Parathyroid adenoma (tissue), 2 donors: ENCODE measurements at regions not wholly inside any gene's neighbourhood (a gene's known extent, or its start where the extent isn't known, plus 50 kb on each side); places are given as distances from the start of the nearest gene placed in this dataset.

ENCODE experiments used
- H2AFZ ChIP-seq: fragments of 300-600 bp; sonication (generic); one replicate; pipeline ENCODE4 v1.7.0; 2017; ENCODE audit warnings: antibody characterized with exemption, mild to moderate bottlenecking
- H3K27ac ChIP-seq: fragments of 300-600 bp; sonication (generic); one replicate; pipeline ENCODE4 v1.7.0; 2017
- H3K27me3 ChIP-seq: fragments of 300-600 bp; sonication (generic); one replicate; pipeline ENCODE4 v1.7.0; 2017; ENCODE audit warnings: low read length; ENCODE audit not compliant: control insufficient read depth, insufficient read depth
- H3K36me3 ChIP-seq: fragments of 300-600 bp; sonication (generic); one replicate; pipeline ENCODE4 v1.7.0; 2017; ENCODE audit warnings: low read length; ENCODE audit not compliant: control insufficient read depth, insufficient read depth
- H3K4me1 ChIP-seq: fragments of 300-600 bp; sonication (generic); one replicate; pipeline ENCODE4 v1.7.0; 2017; ENCODE audit warnings: control low read depth
- H3K4me2 ChIP-seq: fragments of 300-600 bp; sonication (generic); one replicate; pipeline ENCODE4 v1.7.0; 2017; ENCODE audit warnings: low read length
- H3K4me3 ChIP-seq: fragments of 300-600 bp; sonication (generic); one replicate; pipeline ENCODE4 v1.7.0; 2017; ENCODE audit warnings: low read depth, low read length
- H3K79me2 ChIP-seq: fragments of 300-600 bp; sonication (generic); one replicate; pipeline ENCODE4 v1.7.0; 2017; ENCODE audit warnings: control low read depth
- H3K9ac ChIP-seq: fragments of 300-600 bp; sonication (generic); one replicate; pipeline ENCODE4 v1.7.0; 2017; ENCODE audit warnings: mild to moderate bottlenecking
- H3K9me3 ChIP-seq: fragments of 300-600 bp; sonication (generic); one replicate; pipeline ENCODE4 v1.7.0; 2017; ENCODE audit warnings: low read length; ENCODE audit not compliant: control insufficient read depth
- TF ChIP-seq, protein P1 (sequence below): fragments of 300-600 bp; sonication (generic); IDR thresholded peaks from one replicate; pipeline ENCODE4 v1.7.0; 2017; ENCODE audit warnings: antibody characterized with exemption, mild to moderate bottlenecking
- donor health status: primary hyperparathyroidism.

DNA sequence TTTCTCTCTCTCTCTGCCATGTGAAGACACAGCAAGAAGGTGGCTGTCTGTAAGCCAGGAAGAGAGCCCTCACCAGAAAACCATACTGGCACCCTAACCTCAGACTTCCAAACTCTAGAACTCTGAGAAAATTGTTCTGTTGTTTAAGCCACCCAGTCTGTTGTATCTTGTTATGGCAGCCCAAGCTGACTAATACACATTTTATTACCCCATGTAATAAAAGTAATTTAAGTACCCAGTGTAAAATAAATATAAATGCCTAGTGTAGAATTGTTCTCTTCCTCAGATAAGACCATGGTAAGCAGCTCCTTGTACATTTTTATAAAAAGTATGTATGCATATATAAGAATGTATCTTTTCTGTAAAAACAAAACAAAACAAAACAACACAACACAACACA, 119.7 kb downstream of the DTL start:
- Histone ChIP-seq H3K4me3 (no peak overlapping the region), H3K36me3 (no peaks in the 10 kb centered on the region), H3K79me2 (no peaks in the 10 kb centered on the region), H3K9me3 (no peaks in the 10 kb centered on the region), H3K27me3 (no peaks in the 10 kb centered on the region), H3K9ac (no peak overlapping the region), H2AFZ (no peak overlapping the region), H3K4me1 (no peaks in the 10 kb centered on the region), H3K4me2 (no peak overlapping the region), H3K27ac (no peak overlapping the region)
- TF ChIP-seq, protein P1, sequence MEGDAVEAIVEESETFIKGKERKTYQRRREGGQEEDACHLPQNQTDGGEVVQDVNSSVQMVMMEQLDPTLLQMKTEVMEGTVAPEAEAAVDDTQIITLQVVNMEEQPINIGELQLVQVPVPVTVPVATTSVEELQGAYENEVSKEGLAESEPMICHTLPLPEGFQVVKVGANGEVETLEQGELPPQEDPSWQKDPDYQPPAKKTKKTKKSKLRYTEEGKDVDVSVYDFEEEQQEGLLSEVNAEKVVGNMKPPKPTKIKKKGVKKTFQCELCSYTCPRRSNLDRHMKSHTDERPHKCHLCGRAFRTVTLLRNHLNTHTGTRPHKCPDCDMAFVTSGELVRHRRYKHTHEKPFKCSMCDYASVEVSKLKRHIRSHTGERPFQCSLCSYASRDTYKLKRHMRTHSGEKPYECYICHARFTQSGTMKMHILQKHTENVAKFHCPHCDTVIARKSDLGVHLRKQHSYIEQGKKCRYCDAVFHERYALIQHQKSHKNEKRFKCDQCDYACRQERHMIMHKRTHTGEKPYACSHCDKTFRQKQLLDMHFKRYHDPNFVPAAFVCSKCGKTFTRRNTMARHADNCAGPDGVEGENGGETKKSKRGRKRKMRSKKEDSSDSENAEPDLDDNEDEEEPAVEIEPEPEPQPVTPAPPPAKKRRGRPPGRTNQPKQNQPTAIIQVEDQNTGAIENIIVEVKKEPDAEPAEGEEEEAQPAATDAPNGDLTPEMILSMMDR, result no peak

DNA sequence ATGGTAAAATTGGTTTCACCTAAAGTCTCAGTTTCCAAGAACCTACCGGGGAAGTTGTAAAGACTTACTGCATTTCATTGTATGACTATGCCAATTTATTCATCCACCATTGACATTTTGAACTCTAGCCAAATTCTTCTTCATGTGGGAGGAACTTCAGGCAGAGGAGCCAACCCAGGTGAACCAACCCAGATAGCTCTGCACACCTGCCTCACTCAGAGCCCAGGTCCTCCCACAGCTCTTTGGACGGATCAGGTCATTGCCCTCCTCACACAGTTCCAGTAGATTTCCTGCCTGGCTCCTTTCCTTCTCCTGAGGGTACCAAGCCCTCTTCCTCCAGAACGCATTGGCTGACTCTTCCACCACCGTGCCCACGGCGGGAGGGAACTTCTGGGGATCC, 121.7 kb downstream of the DTL start:
- Histone ChIP-seq H3K9me3 (no peaks in the 10 kb centered on the region), H3K9ac (no peak overlapping the region), H2AFZ (no peak overlapping the region), H3K27ac (no peak overlapping the region), H3K79me2 (no peaks in the 10 kb centered on the region), H3K27me3 (no peaks in the 10 kb centered on the region), H3K4me1 (no peaks in the 10 kb centered on the region), H3K4me3 (no peak overlapping the region), H3K36me3 (no peaks in the 10 kb centered on the region), H3K4me2 (no peak overlapping the region)
- TF ChIP-seq, protein P1, result no peak

DNA sequence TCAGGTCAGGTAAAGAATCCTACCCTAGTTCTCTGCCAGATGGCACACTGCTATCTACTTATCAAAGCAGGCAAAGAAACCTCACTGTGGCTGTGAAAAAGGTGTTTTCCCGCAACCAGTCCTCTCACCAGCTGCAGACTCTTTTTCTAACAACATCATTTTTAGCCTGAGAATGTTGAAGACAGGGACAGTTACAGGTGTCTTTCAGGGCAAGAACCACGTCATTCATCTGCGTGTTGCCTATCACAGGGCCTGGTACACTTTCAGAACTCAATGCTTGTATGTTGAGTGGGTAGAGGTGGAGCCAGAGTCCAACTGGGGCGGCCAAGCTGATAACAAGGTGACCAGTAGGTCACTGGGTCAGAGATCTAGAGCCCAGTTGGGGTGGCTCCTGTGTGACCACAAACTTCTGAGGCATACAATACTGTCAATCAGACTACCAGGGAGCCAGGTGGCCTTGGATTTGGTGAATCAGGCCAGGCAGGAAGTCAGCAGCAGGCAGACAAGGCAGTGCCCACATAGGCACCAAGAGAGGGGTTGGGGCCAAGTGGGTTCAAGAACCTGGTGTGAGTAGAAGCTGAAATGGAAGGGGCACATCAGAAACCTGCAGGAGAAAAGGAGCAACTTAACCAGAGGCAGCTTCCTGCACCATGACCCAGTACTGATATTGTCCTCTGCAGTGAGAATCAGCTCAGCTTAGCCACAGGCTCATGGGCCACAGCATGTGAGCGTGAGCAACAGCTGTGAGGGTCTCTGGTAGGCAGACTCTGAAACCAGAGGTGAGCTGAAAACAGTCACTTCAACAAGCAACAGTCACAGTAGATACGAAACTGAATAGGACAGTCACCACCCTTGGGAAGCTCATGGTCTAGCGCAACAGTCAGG, 123.6 kb downstream of the DTL start:
- Histone ChIP-seq H3K9me3 (no peaks in the 10 kb centered on the region), H2AFZ (no peak overlapping the region), H3K27me3 (no peaks in the 10 kb centered on the region), H3K4me2 (no peak overlapping the region), H3K9ac (no peak overlapping the region), H3K79me2 (no peaks in the 10 kb centered on the region), H3K4me1 (no peaks in the 10 kb centered on the region), H3K4me3 (no peak overlapping the region), H3K36me3 (no peaks in the 10 kb centered on the region), H3K27ac (no peak overlapping the region)
- TF ChIP-seq, protein P1, result no peak

DNA sequence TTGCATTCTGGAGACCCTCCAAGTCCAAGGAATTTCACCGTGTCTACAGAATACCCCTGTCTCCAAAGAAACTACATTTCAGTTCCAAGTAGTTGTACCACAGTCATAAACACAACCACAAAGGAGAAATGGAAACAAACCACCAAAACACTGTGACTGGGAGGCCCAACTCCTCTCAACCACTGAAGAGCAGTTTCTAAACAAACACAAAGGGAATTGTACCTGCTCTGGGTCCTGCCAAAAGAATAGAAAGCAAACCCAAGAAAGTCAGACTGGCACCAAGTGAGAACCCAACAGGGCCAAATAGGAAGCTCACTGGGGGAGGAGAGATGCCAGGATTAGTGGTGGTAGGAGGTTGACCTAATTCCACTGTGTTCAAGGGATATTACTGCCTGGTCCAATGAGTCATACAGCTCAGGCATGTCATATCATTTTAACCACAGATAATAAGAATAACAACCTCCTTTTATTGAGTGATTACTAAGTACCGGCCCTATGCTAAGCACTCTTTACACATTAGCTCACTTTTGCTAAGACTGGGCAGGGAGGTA, 123.9 kb upstream of the PPP2R5A start:
- Histone ChIP-seq H3K79me2 (no peaks in the 10 kb centered on the region), H3K27me3 (no peaks in the 10 kb centered on the region), H3K9ac (no peak overlapping the region), H2AFZ (no peak overlapping the region), H3K4me3 (no peak overlapping the region), H3K36me3 (no peaks in the 10 kb centered on the region), H3K4me1 (no peaks in the 10 kb centered on the region), H3K9me3 (no peaks in the 10 kb centered on the region), H3K27ac (no peak overlapping the region), H3K4me2 (no peak overlapping the region)
- TF ChIP-seq, protein P1, result no peak

DNA sequence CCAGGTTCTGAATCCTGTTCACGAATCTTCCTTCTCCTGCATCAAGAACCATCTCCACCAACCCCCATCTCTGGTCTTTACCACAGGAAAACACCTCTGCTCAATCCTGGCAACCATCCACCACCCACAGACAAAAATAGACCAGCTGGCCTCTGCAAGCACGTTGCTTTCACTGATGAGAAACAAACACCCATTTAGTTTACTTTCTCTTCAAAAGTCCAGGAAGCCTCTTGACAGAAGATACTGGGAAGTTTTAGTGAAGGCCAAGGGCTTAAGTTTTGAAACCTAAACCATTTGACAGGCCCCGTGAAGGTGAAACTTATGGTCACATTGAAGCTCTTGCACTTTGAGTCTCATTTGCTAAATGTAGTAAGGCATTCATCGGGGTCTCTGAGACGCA, 122.6 kb upstream of the PPP2R5A start:
- H3K27me3 ChIP-seq, result no peaks in the 10 kb centered on the region
- H3K27ac ChIP-seq, result peak overlapping the region; percentile 59
- no peak overlapping the region for H3K4me3 ChIP-seq
- no peak overlapping the region for H3K9ac ChIP-seq
- H3K9me3 ChIP-seq, result no peaks in the 10 kb centered on the region
- TF ChIP-seq, protein P1, result no peak
- H3K79me2 ChIP-seq, result no peaks in the 10 kb centered on the region
- no peaks in the 10 kb centered on the region for H3K36me3 ChIP-seq
- H2AFZ ChIP-seq, result peak overlapping the region; percentile 53
- peak overlapping the region; percentile 42 for H3K4me2 ChIP-seq
- H3K4me1 ChIP-seq, result peaks cover 3% of the 10 kb centered on the region
